Myocyte (in vitro differentiated cells): ENCODE measurements at regions not wholly inside any gene's neighbourhood (a gene's known extent, or its start where the extent isn't known, plus 50 kb on each side); places are given as distances from the start of the nearest gene placed in this dataset.
"Not testable (repeated sequence)": the region's sequence is repeated elsewhere in the genome, so short reads cannot be mapped to it uniquely, and the experiment has no call there.

Source experiments
- DNase-seq: peaks from one replicate; pipeline ENCODE4 v3.0.0-alpha.2; 2012; ENCODE audit warnings: low read depth

- DNase-seq: no peak
These were observed 461.1 kb upstream of the TBL1XR1 start for GRCh38 chr3:177658354-177658753.

GRCh38 chr3:177664380-177665103 lies 467.3 kb upstream of the TBL1XR1 start:
- not testable (repeated sequence) for DNase-seq

GRCh38 chr3:177665122-177665808 lies 468.0 kb upstream of the TBL1XR1 start:
- peak; percentile 47 for DNase-seq

- peak; percentile 3 for DNase-seq
These were observed 475.1 kb upstream of the TBL1XR1 start for GRCh38 chr3:177672252-177672911.

GRCh38 chr3:177673112-177673914 lies 476.0 kb upstream of the TBL1XR1 start:
- peak; percentile 78 for DNase-seq

- DNase-seq: no peak
These were observed 476.9 kb upstream of the TBL1XR1 start for GRCh38 chr3:177674186-177674585.

GRCh38 chr3:177676148-177676547 lies 478.9 kb upstream of the TBL1XR1 start:
- DNase-seq: no peak

GRCh38 chr3:177676947-177677587 lies 479.8 kb upstream of the TBL1XR1 start:
- no peak for DNase-seq

GRCh38 chr3:177679568-177680471 lies 482.5 kb upstream of the TBL1XR1 start:
- peak; percentile 7 for DNase-seq

- DNase-seq: no peak
These were observed 483.2 kb upstream of the TBL1XR1 start for GRCh38 chr3:177680472-177680821.

GRCh38 chr3:177681156-177681555 lies 483.9 kb upstream of the TBL1XR1 start:
- no peak for DNase-seq

- DNase-seq: no peak
These were observed 484.6 kb upstream of the TBL1XR1 start for GRCh38 chr3:177681852-177682251.

GRCh38 chr3:177683586-177683985 lies 486.3 kb upstream of the TBL1XR1 start:
- no peak for DNase-seq

- DNase-seq: no peak
These were observed 489.4 kb upstream of the TBL1XR1 start for GRCh38 chr3:177686671-177687070.

GRCh38 chr3:177687291-177687690 lies 490.0 kb upstream of the TBL1XR1 start:
- DNase-seq: no peak

- DNase-seq: no peak
These were observed 490.9 kb upstream of the TBL1XR1 start for GRCh38 chr3:177688152-177688551.

- no peak for DNase-seq
These were observed 491.8 kb upstream of the TBL1XR1 start for GRCh38 chr3:177689077-177689476.

GRCh38 chr3:177689869-177690268 lies 492.6 kb upstream of the TBL1XR1 start:
- no peak for DNase-seq

GRCh38 chr3:177690306-177690705 lies 493.0 kb upstream of the TBL1XR1 start:
- no peak for DNase-seq
